AG08396 (cell line): ENCODE measurements at regions not wholly inside any gene's neighbourhood (a gene's known extent, or its start where the extent isn't known, plus 50 kb on each side); places are given as distances from the start of the nearest gene placed in this dataset.

Experiments
- DNase-seq: peaks from one replicate; pipeline ENCODE4 v3.0.0; 2012; ENCODE audit warnings: low spot score, mixed read lengths

- no peak for DNase-seq
Observed at GRCh38 chr2:211237586-211238275, 681.3 kb downstream of the CPS1 start.

GRCh38 chr2:211241891-211242290 lies 685.5 kb downstream of the CPS1 start:
- no peak for DNase-seq

GRCh38 chr2:211247751-211248150 lies 691.4 kb downstream of the CPS1 start:
- DNase-seq, result no peak

- DNase-seq, result no peak
Observed at GRCh38 chr2:211248841-211249240, 692.4 kb downstream of the CPS1 start.

- DNase-seq, result no peak
Observed at GRCh38 chr2:211251016-211251415, 694.6 kb downstream of the CPS1 start.

GRCh38 chr2:211258646-211259335 lies 702.4 kb downstream of the CPS1 start:
- no peak for DNase-seq

GRCh38 chr2:211259831-211260476 lies 703.6 kb downstream of the CPS1 start:
- DNase-seq, result no peak

- no peak for DNase-seq
Observed at GRCh38 chr2:211270257-211270656, 713.9 kb downstream of the CPS1 start.

- DNase-seq, result no peak
Observed at GRCh38 chr2:211281430-211282073, 725.2 kb downstream of the CPS1 start.

- no peak for DNase-seq
Observed at GRCh38 chr2:211302676-211303075, 746.3 kb downstream of the CPS1 start.

- no peak for DNase-seq
Observed at GRCh38 chr2:211306929-211307328, 750.5 kb downstream of the CPS1 start.
